ENCODE measurements at regions not wholly inside any gene's neighbourhood (a gene's known extent, or its start where the extent isn't known, plus 50 kb on each side); places are given as distances from the start of the nearest gene placed in this dataset.
A peak's percentile ranks its signal among the peaks of the same experiment; 100 is the strongest.

DNA sequence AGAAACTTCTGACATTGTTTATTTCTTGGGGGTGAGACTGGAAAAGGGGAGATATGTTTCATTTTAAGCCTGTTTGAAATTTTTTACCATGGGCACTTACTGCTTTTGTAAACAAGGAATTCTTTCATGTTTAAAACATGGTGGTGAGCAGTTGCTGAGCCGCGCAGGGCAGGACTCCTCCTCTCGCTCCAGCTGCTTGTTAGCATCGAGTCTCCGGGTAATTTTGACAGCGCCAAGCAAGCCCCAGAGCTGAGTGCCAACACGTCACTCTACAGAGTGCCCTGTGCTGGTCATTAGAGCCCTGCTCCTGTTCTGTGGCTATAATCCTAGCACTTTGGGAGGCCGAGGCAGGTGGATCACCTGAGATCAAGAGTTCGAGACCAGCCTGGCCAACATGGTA lies 116.5 kb upstream of the MSX2 start:
- Histone ChIP-seq H3K27me3 (no peaks in the 10 kb centered on the region), H3K27ac (no peak overlapping the region), H3K79me2 (ENCODE audit: low read depth) (no peaks in the 10 kb centered on the region), H4K20me1 (ENCODE audit: low read depth) (no peaks in the 10 kb centered on the region), H3K36me3 (no peaks in the 10 kb centered on the region), H3F3A (ENCODE audit: low read depth) (peaks cover 7% of the 10 kb centered on the region), H3K4me3 (no peak overlapping the region), H3K9me3 (ENCODE audit: low read depth) (peaks cover 4% of the 10 kb centered on the region), H3K4me2 (no peak overlapping the region), H3K4me1 (peaks cover 4% of the 10 kb centered on the region), H2AFZ (replicated peaks) (no peak overlapping the region), H3K9ac (no peak overlapping the region)
- peaks cover 4% of the 10 kb centered on the region for H3K27me3 Mint-ChIP-seq (ENCODE audit: insufficient read depth, low read depth)
- H3K27ac Mint-ChIP-seq, result no peak overlapping the region
- DNase-seq (ENCODE audit: low spot score), result no peak
- no peak overlapping the region for H3K4me3 Mint-ChIP-seq
- H3K4me1 Mint-ChIP-seq, result peaks cover 2% of the 10 kb centered on the region
- no peaks in the 10 kb centered on the region for H3K36me3 Mint-ChIP-seq
- no peak for TF ChIP-seq EZH2 (IDR thresholded peaks at IDR 0.05)
- TF ChIP-seq EZH2phosphoT487 (IDR thresholded peaks at IDR 0.05), result no peak
- TF ChIP-seq, protein P1, sequence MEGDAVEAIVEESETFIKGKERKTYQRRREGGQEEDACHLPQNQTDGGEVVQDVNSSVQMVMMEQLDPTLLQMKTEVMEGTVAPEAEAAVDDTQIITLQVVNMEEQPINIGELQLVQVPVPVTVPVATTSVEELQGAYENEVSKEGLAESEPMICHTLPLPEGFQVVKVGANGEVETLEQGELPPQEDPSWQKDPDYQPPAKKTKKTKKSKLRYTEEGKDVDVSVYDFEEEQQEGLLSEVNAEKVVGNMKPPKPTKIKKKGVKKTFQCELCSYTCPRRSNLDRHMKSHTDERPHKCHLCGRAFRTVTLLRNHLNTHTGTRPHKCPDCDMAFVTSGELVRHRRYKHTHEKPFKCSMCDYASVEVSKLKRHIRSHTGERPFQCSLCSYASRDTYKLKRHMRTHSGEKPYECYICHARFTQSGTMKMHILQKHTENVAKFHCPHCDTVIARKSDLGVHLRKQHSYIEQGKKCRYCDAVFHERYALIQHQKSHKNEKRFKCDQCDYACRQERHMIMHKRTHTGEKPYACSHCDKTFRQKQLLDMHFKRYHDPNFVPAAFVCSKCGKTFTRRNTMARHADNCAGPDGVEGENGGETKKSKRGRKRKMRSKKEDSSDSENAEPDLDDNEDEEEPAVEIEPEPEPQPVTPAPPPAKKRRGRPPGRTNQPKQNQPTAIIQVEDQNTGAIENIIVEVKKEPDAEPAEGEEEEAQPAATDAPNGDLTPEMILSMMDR (IDR thresholded peaks at IDR 0.05), result no peak
- H3K9me3 Mint-ChIP-seq, result peaks cover 7% of the 10 kb centered on the region

DNA sequence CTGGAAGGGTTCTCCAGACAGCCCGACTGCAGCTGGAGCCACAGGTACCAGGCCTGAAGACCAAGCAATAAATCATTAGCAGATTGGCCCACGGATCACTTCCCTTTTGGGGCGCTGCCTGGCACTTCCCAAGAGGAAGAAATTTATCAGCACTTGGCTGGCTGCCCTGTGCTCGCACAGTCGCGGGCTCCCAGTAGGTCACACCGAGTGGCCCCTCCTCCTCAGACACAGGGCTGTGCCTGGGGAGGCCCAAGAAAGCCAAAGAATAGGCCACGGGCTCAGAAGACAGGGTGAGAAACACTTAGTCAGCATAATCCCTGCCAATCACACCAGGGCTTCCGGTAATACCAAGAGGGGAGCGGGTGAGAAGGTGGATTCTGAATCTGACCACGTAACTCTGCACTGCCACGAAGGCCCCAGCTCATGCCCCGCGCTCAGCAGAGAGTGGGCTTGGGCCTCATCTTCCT lies 115.7 kb upstream of the MSX2 start:
- H4K20me1 ChIP-seq (ENCODE audit: low read depth), result no peaks in the 10 kb centered on the region
- no peaks in the 10 kb centered on the region for H3K79me2 ChIP-seq (ENCODE audit: low read depth)
- peak; percentile 39 for DNase-seq (ENCODE audit: low spot score)
- peak overlapping the region; percentile 69 for H2AFZ ChIP-seq (replicated peaks)
- H3K9ac ChIP-seq, result no peak overlapping the region
- H3K36me3 ChIP-seq, result no peaks in the 10 kb centered on the region
- peaks cover 2% of the 10 kb centered on the region for H3K4me1 Mint-ChIP-seq
- H3K27me3 Mint-ChIP-seq (ENCODE audit: insufficient read depth, low read depth), result peaks cover 2% of the 10 kb centered on the region
- H3K27ac Mint-ChIP-seq, result no peak overlapping the region
- no peak overlapping the region for H3K4me3 ChIP-seq
- TF ChIP-seq EZH2 (IDR thresholded peaks at IDR 0.05) (no peak), EZH2phosphoT487 (IDR thresholded peaks at IDR 0.05) (no peak)
- TF ChIP-seq, protein P1 (IDR thresholded peaks at IDR 0.05), result no peak
- H3F3A ChIP-seq (ENCODE audit: low read depth), result peaks cover 7% of the 10 kb centered on the region
- no peak overlapping the region for H3K27ac ChIP-seq
- H3K4me3 Mint-ChIP-seq, result no peak overlapping the region
- no peaks in the 10 kb centered on the region for H3K36me3 Mint-ChIP-seq
- H3K9me3 Mint-ChIP-seq, result peaks cover 5% of the 10 kb centered on the region
- H3K4me1 ChIP-seq, result peaks cover 4% of the 10 kb centered on the region
- H3K27me3 ChIP-seq, result no peaks in the 10 kb centered on the region
- H3K9me3 ChIP-seq (ENCODE audit: low read depth), result peaks cover 1% of the 10 kb centered on the region
- H3K4me2 ChIP-seq, result no peak overlapping the region

DNA sequence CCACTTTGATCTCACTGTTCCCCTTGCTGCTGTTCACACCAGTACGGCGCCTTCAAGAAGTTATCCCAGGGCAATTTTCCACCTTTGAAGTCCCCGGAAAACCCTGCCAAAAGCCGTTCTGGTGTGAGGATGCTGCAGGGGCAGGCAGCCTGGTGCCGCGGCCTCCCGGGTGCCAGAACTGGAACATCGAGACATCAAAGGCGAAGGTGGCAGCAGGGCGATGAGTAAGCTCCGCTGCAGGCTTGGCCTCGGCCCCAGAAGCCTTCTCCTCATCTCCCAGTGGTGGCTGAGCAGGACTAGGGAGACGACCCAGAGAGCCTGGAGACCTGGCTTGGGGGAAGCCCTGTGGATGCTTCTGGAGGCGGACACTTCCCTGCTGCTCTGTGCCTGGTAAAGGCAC lies 115.3 kb upstream of the MSX2 start:
- TF ChIP-seq EZH2phosphoT487 (IDR thresholded peaks at IDR 0.05) (no peak), EZH2 (IDR thresholded peaks at IDR 0.05) (no peak)
- TF ChIP-seq, protein P1 (IDR thresholded peaks at IDR 0.05), result no peak
- Histone ChIP-seq H3K9me3 (ENCODE audit: low read depth) (no peaks in the 10 kb centered on the region), H2AFZ (replicated peaks) (peak overlapping the region; percentile 69), H3K79me2 (ENCODE audit: low read depth) (no peaks in the 10 kb centered on the region), H3K27me3 (no peaks in the 10 kb centered on the region), H3F3A (ENCODE audit: low read depth) (peaks cover 7% of the 10 kb centered on the region), H3K27ac (no peak overlapping the region), H3K9ac (no peak overlapping the region), H4K20me1 (ENCODE audit: low read depth) (no peaks in the 10 kb centered on the region), H3K36me3 (no peaks in the 10 kb centered on the region), H3K4me2 (no peak overlapping the region), H3K4me1 (peaks cover 4% of the 10 kb centered on the region), H3K4me3 (no peak overlapping the region)
- Mint-ChIP-seq H3K36me3 (no peaks in the 10 kb centered on the region), H3K4me3 (no peak overlapping the region), H3K9me3 (peaks cover 2% of the 10 kb centered on the region), H3K27me3 (ENCODE audit: insufficient read depth, low read depth) (peaks cover 4% of the 10 kb centered on the region), H3K27ac (no peak overlapping the region), H3K4me1 (peaks cover 2% of the 10 kb centered on the region)
- DNase-seq (ENCODE audit: low spot score), result no peak

All from neural progenitor cell (in vitro differentiated cells).